ENCODE measurements at regions not wholly inside any gene's neighbourhood (a gene's known extent, or its start where the extent isn't known, plus 50 kb on each side); places are given as distances from the start of the nearest gene placed in this dataset.

DNA sequence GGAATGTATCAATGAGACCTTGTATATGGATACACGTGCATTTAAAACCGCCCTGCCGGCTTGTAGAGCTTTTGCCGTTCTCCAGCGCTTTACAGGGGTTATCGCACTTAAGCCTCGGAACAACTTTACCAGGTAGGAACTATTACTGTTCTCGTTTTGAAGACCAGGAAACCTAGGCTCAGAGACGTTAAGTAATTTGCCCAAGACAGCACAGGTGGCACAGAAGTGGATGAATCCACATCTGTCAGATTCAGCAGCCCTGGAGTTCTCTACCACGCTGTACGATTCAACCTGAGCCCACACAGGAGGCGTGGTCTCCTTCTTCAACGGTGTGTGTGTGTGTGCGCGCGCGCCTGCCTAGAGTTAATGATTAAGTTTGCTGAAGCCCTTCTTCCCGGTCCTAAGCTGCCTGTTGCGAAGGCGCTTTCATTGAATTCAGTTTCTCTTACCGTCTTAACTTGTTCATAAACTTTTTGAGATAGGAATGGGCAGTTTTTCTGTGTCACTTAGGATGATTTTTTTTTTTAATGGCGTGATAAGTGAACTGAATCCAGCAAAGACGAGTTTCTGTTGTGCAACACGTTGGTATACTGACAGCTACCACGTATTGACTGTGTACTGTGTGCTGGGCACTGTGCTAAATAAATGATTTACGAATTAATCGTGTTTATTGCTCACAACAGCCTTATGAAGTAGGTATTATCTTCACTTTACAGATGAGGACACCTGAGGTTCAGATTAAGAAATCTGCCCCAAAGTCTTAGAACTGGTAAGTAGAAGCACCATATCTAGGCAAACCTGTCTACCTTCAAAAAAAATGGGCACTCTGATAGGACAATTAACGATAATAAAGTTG is 67.4 kb downstream of the KCNRG start:
- DNase-seq (ENCODE audit: low read depth): peak; percentile 70
- H3K4me3 ChIP-seq (replicated peaks; ENCODE audit: low read depth, low read length): peak overlapping the region; percentile 88
- TF ChIP-seq, protein P1, sequence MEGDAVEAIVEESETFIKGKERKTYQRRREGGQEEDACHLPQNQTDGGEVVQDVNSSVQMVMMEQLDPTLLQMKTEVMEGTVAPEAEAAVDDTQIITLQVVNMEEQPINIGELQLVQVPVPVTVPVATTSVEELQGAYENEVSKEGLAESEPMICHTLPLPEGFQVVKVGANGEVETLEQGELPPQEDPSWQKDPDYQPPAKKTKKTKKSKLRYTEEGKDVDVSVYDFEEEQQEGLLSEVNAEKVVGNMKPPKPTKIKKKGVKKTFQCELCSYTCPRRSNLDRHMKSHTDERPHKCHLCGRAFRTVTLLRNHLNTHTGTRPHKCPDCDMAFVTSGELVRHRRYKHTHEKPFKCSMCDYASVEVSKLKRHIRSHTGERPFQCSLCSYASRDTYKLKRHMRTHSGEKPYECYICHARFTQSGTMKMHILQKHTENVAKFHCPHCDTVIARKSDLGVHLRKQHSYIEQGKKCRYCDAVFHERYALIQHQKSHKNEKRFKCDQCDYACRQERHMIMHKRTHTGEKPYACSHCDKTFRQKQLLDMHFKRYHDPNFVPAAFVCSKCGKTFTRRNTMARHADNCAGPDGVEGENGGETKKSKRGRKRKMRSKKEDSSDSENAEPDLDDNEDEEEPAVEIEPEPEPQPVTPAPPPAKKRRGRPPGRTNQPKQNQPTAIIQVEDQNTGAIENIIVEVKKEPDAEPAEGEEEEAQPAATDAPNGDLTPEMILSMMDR (IDR thresholded peaks at IDR 0.05; ENCODE audit: low read length, missing control alignments): no peak

GRCh38 chr13:50085063-50085462 is 69.8 kb downstream of the KCNRG start:
- TF ChIP-seq, protein P1 (IDR thresholded peaks at IDR 0.05; ENCODE audit: low read length, missing control alignments): peak; percentile 46
- peak overlapping the region; percentile 37 for H3K4me3 ChIP-seq (replicated peaks; ENCODE audit: low read depth, low read length)
- peak; percentile 68 for DNase-seq (ENCODE audit: low read depth)

- H3K4me3 ChIP-seq (replicated peaks; ENCODE audit: low read depth, low read length): no peak overlapping the region
- TF ChIP-seq, protein P1 (IDR thresholded peaks at IDR 0.05; ENCODE audit: low read length, missing control alignments): no peak
- no peak for DNase-seq (ENCODE audit: low read depth)
Observed at GRCh38 chr13:50089633-50090032, 74.4 kb downstream of the KCNRG start.

GRCh38 chr13:50090211-50090610 is 75.0 kb downstream of the KCNRG start:
- H3K4me3 ChIP-seq (replicated peaks; ENCODE audit: low read depth, low read length): no peak overlapping the region
- no peak for DNase-seq (ENCODE audit: low read depth)
- TF ChIP-seq, protein P1 (IDR thresholded peaks at IDR 0.05; ENCODE audit: low read length, missing control alignments): no peak

DNA sequence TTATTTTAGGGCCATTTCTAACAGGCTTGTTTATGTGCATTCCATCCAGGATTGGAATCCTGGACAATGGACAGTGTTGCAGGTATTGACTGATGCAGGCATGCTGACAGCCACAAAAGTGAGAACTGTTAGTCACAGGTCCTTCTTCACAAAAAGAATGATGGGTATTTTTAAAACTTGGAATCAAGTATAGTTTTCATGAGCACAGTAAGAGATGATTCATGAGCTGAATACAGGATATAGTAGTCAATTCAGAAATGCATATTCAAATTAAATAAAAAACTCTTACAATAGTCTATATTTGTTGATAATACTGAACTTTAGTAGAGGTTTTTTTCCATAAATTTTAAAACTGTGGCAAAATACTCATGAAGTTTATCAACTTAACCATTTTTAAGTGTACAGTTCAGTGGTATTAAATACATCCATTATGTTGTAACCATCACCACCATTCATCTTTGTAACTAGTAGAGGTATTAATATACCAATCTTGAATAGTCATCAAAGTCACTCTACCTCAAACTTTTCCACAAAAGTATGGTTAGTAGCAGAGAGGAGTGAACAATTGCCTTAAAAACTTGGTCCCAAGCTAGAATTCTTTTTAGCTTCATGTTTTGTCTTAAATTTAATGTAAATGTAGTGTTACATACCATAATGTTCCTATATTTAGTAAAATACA is 79.5 kb downstream of the KCNRG start:
- no peak overlapping the region for H3K4me3 ChIP-seq (replicated peaks; ENCODE audit: low read depth, low read length)
- TF ChIP-seq, protein P1 (IDR thresholded peaks at IDR 0.05; ENCODE audit: low read length, missing control alignments): no peak
- no peak for DNase-seq (ENCODE audit: low read depth)

GRCh38 chr13:50098693-50099092 is 83.4 kb downstream of the KCNRG start:
- TF ChIP-seq, protein P1 (IDR thresholded peaks at IDR 0.05; ENCODE audit: low read length, missing control alignments): no peak
- no peak overlapping the region for H3K4me3 ChIP-seq (replicated peaks; ENCODE audit: low read depth, low read length)
- no peak for DNase-seq (ENCODE audit: low read depth)

Measured in fibroblast of pulmonary artery (primary cell).